K562 (cell line): ENCODE measurements at regions not wholly inside any gene's neighbourhood (a gene's known extent, or its start where the extent isn't known, plus 50 kb on each side); places are given as distances from the start of the nearest gene placed in this dataset.

ENCODE experiments used
- BCL6 ChIP-seq: fragments of 250-450 bp; sonication (Bioruptor Pico); IDR thresholded peaks from 2 replicates; pipeline ENCODE4 v1.4.0; 2020
- DNMT1 ChIP-seq: fragments of 450-650 bp; IDR thresholded peaks from 2 replicates; pipeline ENCODE4 v1.6.1; 2016; ENCODE audit warnings: antibody characterized with exemption, mild to moderate bottlenecking
- EWSR1 ChIP-seq: fragments of 450-650 bp; IDR thresholded peaks from 2 replicates; pipeline ENCODE4 v1.6.1; 2018; ENCODE audit warnings: borderline replicate concordance, mild to moderate bottlenecking, low read depth, moderate library complexity; ENCODE audit not compliant: partially characterized antibody
- FOXA3 ChIP-seq, 2 experiments: fragments of 450-650 bp in 1 of 2; sonication (generic) in 1 of 2; formaldehyde crosslinking; IDR thresholded peaks in 1 of 2; conservative IDR thresholded peaks in 1 of 2; 2 replicates each; pipeline versions ENCODE4 v1.4.0 to v1.8.0; 2020 to 2022; ENCODE audit warnings: mild to moderate bottlenecking in 2 of 2, missing genetic modification reagents in 1 of 2
- FOXK2 ChIP-seq, 2 experiments: fragments of 450-650 bp; IDR thresholded peaks in 1 of 2; conservative IDR thresholded peaks in 1 of 2; 2 replicates each; pipeline ENCODE4 v1.6.1; 2016; ENCODE audit warnings: low read depth in 2 of 2, mild to moderate bottlenecking in 1 of 2
- FUS ChIP-seq: fragments of 200-400 bp; formaldehyde crosslinking; optimal IDR thresholded peaks from 2 replicates; pipeline ENCODE3; 2017; ENCODE audit warnings: low read depth, low read length
- HDGF ChIP-seq: fragments of 450-650 bp; IDR thresholded peaks from 2 replicates; pipeline ENCODE4 v1.6.1; 2016
- NFIC ChIP-seq: fragments of 450-650 bp; IDR thresholded peaks from 2 replicates; pipeline ENCODE4 v1.6.1; 2017; ENCODE audit warnings: mild to moderate bottlenecking, inconsistent platforms
- PPARD ChIP-seq: fragments of 250-450 bp; sonication (Bioruptor Pico); IDR thresholded peaks from 2 replicates; pipeline ENCODE4 v1.8.0; 2022; ENCODE audit warnings: inconsistent platforms, mild to moderate bottlenecking, moderate library complexity
- SRSF3 ChIP-seq: fragments of 200-400 bp; formaldehyde crosslinking; IDR thresholded peaks from 2 replicates; pipeline ENCODE4 v1.6.1; 2016; ENCODE audit warnings: mild to moderate bottlenecking, low read length, moderate library complexity; ENCODE audit not compliant: insufficient read depth
- SUPT5H ChIP-seq: fragments of 450-650 bp; IDR thresholded peaks from 2 replicates; pipeline ENCODE4 v1.6.1; 2016
- TCF3 ChIP-seq: sonication (generic); formaldehyde crosslinking; IDR thresholded peaks from 2 replicates; pipeline ENCODE4 v1.4.0; 2020; ENCODE audit warnings: mild to moderate bottlenecking, missing genetic modification reagents
- ZBTB8A ChIP-seq: fragments of 450-650 bp; IDR thresholded peaks from 2 replicates; pipeline ENCODE4 v1.6.1; 2018; ENCODE audit warnings: mild to moderate bottlenecking, moderate library complexity; ENCODE audit not compliant: partially characterized antibody
- TF ChIP-seq, protein P1 (sequence below): fragments of 200-800 bp; sonication (Bioruptor generic); IDR thresholded peaks from 2 replicates; pipeline ENCODE4 v1.6.1; 2016; ENCODE audit warnings: missing genetic modification characterization, missing compliant biosample characterization
- TF ChIP-seq, protein P2 (sequence below): fragments of 150-350 bp; conservative IDR thresholded peaks from 2 replicates; pipeline ENCODE4 v1.6.1; 2014; ENCODE audit warnings: low read length
- TF ChIP-seq, protein P3 (sequence below), 3 experiments: IDR thresholded peaks in 2 of 3; conservative IDR thresholded peaks in 1 of 3; 2 replicates each; pipeline ENCODE4 v1.5.1; 2011 to 2012; ENCODE audit warnings: low read length in 3 of 3, mild to moderate bottlenecking in 3 of 3, control low read depth in 2 of 3, improper control_type of control experiment in 1 of 3, inconsistent platforms in 1 of 3, low read depth in 1 of 3, mixed read lengths in 1 of 3, moderate library complexity in 1 of 3; ENCODE audit not compliant: insufficient read depth in 2 of 3

DNA sequence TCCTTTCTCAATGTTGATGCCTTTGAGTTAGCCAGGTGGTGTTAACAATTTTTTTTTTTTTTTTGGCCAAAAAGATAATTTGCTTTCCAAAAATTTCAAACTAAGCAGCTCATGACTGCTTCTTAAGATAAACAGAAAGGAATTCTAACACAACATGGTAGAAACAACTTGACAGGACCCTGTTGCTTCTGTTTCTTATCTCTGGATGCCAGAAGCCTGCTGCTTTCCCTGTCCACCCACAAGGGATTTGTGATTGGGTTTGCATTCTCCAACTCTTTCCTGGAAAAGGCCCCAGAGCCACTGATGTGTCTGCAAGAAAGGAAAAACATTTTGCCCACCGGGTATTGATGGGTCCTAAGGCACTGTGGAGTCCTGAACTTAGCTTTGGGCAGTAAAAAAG, 217.2 kb upstream of the PKDCC start (continued):
- TF ChIP-seq, protein P1, sequence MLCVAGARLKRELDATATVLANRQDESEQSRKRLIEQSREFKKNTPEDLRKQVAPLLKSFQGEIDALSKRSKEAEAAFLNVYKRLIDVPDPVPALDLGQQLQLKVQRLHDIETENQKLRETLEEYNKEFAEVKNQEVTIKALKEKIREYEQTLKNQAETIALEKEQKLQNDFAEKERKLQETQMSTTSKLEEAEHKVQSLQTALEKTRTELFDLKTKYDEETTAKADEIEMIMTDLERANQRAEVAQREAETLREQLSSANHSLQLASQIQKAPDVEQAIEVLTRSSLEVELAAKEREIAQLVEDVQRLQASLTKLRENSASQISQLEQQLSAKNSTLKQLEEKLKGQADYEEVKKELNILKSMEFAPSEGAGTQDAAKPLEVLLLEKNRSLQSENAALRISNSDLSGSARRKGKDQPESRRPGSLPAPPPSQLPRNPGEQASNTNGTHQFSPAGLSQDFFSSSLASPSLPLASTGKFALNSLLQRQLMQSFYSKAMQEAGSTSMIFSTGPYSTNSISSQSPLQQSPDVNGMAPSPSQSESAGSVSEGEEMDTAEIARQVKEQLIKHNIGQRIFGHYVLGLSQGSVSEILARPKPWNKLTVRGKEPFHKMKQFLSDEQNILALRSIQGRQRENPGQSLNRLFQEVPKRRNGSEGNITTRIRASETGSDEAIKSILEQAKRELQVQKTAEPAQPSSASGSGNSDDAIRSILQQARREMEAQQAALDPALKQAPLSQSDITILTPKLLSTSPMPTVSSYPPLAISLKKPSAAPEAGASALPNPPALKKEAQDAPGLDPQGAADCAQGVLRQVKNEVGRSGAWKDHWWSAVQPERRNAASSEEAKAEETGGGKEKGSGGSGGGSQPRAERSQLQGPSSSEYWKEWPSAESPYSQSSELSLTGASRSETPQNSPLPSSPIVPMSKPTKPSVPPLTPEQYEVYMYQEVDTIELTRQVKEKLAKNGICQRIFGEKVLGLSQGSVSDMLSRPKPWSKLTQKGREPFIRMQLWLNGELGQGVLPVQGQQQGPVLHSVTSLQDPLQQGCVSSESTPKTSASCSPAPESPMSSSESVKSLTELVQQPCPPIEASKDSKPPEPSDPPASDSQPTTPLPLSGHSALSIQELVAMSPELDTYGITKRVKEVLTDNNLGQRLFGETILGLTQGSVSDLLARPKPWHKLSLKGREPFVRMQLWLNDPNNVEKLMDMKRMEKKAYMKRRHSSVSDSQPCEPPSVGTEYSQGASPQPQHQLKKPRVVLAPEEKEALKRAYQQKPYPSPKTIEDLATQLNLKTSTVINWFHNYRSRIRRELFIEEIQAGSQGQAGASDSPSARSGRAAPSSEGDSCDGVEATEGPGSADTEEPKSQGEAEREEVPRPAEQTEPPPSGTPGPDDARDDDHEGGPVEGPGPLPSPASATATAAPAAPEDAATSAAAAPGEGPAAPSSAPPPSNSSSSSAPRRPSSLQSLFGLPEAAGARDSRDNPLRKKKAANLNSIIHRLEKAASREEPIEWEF (CRISPR knock-in tag), result no peak
- TF ChIP-seq HDGF (no peak), TCF3 (CRISPR knock-in tag) (peak; percentile 96), FOXA3 (CRISPR knock-in tag; conservative IDR thresholded peaks at IDR 0.05 in 1 of 2, IDR thresholded peaks at IDR 0.05 in 1 of 2) (no peak), FOXK2 (conservative IDR thresholded peaks at IDR 0.05 in 1 of 2, IDR thresholded peaks at IDR 0.05 in 1 of 2; ENCODE audit: low read depth in 2 of 2) (0 out of 4 replicates have a peak, but pooled peaks of 1 of the 2 experiments have one; percentile 17), ZBTB8A (no peak), PPARD (CRISPR knock-in tag) (no peak), SUPT5H (no peak), SRSF3 (no peak), FUS (no peak), NFIC (peak; percentile 41; the same call in 1 of the 2 replicates), DNMT1 (no peak), EWSR1 (no peak), BCL6 (no peak)
- TF ChIP-seq, protein P2, sequence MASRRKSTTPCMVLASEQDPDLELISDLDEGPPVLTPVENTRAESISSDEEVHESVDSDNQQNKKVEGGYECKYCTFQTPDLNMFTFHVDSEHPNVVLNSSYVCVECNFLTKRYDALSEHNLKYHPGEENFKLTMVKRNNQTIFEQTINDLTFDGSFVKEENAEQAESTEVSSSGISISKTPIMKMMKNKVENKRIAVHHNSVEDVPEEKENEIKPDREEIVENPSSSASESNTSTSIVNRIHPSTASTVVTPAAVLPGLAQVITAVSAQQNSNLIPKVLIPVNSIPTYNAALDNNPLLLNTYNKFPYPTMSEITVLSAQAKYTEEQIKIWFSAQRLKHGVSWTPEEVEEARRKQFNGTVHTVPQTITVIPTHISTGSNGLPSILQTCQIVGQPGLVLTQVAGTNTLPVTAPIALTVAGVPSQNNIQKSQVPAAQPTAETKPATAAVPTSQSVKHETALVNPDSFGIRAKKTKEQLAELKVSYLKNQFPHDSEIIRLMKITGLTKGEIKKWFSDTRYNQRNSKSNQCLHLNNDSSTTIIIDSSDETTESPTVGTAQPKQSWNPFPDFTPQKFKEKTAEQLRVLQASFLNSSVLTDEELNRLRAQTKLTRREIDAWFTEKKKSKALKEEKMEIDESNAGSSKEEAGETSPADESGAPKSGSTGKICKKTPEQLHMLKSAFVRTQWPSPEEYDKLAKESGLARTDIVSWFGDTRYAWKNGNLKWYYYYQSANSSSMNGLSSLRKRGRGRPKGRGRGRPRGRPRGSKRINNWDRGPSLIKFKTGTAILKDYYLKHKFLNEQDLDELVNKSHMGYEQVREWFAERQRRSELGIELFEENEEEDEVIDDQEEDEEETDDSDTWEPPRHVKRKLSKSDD, result no peak
- TF ChIP-seq, protein P3, sequence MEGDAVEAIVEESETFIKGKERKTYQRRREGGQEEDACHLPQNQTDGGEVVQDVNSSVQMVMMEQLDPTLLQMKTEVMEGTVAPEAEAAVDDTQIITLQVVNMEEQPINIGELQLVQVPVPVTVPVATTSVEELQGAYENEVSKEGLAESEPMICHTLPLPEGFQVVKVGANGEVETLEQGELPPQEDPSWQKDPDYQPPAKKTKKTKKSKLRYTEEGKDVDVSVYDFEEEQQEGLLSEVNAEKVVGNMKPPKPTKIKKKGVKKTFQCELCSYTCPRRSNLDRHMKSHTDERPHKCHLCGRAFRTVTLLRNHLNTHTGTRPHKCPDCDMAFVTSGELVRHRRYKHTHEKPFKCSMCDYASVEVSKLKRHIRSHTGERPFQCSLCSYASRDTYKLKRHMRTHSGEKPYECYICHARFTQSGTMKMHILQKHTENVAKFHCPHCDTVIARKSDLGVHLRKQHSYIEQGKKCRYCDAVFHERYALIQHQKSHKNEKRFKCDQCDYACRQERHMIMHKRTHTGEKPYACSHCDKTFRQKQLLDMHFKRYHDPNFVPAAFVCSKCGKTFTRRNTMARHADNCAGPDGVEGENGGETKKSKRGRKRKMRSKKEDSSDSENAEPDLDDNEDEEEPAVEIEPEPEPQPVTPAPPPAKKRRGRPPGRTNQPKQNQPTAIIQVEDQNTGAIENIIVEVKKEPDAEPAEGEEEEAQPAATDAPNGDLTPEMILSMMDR (IDR thresholded peaks at IDR 0.05 in 2 of 3, conservative IDR thresholded peaks at IDR 0.05 in 1 of 3; ENCODE audit: insufficient read depth in 2 of 3, low read depth in 1 of 3, low read length in 3 of 3), result 0 out of 6 replicates have a peak, but pooled peaks of 1 of the 3 experiments have one; percentile 26
